ENCODE measurements at regions not wholly inside any gene's neighbourhood (a gene's known extent, or its start where the extent isn't known, plus 50 kb on each side); places are given as distances from the start of the nearest gene placed in this dataset.

- DNase-seq = no peak
Observed at GRCh38 chr11:130749216-130749615, 167.1 kb downstream of the SNX19 start.

GRCh38 chr11:130760515-130761125 is 155.7 kb downstream of the SNX19 start:
- DNase-seq = no peak

- DNase-seq = no peak
Observed at GRCh38 chr11:130761560-130762220, 154.6 kb downstream of the SNX19 start.

- DNase-seq = no peak
Observed at GRCh38 chr11:130762638-130763037, 153.6 kb downstream of the SNX19 start.

GRCh38 chr11:130763087-130763980 is 152.9 kb downstream of the SNX19 start:
- DNase-seq = no peak

GRCh38 chr11:130765406-130765805 is 150.9 kb downstream of the SNX19 start:
- DNase-seq = no peak

- DNase-seq = no peak
Observed at GRCh38 chr11:130765951-130766649, 150.2 kb downstream of the SNX19 start.

GRCh38 chr11:130766650-130767565 is 149.4 kb downstream of the SNX19 start:
- no peak for DNase-seq

GRCh38 chr11:130769782-130770535 is 146.3 kb downstream of the SNX19 start:
- DNase-seq = no peak

- DNase-seq = no peak
Observed at GRCh38 chr11:130771708-130772107, 144.6 kb downstream of the SNX19 start.

- no peak for DNase-seq
Observed at GRCh38 chr11:130772266-130773227, 143.7 kb downstream of the SNX19 start.

- no peak for DNase-seq
Observed at GRCh38 chr11:130773244-130773820, 142.9 kb downstream of the SNX19 start.

- DNase-seq = no peak
Observed at GRCh38 chr11:130774703-130775102, 141.6 kb downstream of the SNX19 start.

GRCh38 chr11:130775306-130776060 is 140.8 kb downstream of the SNX19 start:
- no peak for DNase-seq

- no peak for DNase-seq
Observed at GRCh38 chr11:130776061-130776419, 140.2 kb downstream of the SNX19 start.

- DNase-seq = no peak
Observed at GRCh38 chr11:130778026-130778425, 138.3 kb downstream of the SNX19 start.

GRCh38 chr11:130778705-130779104 is 137.6 kb downstream of the SNX19 start:
- no peak for DNase-seq

GRCh38 chr11:130779267-130779666 is 137.0 kb downstream of the SNX19 start:
- DNase-seq = no peak

GRCh38 chr11:130779943-130780342 is 136.3 kb downstream of the SNX19 start:
- DNase-seq = no peak
